H1 (cell line): ENCODE measurements at regions not wholly inside any gene's neighbourhood (a gene's known extent, or its start where the extent isn't known, plus 50 kb on each side); places are given as distances from the start of the nearest gene placed in this dataset.
A peak's percentile ranks its signal among the peaks of the same experiment; 100 is the strongest.

Experiments
- CTCF ChIA-PET: fragments of 300-600 bp; sonication (Branson Sonifier 250); formaldehyde crosslinking; loops from one replicate; lab custom pipeline; 2021; ENCODE audit not compliant: partially characterized antibody; lab: Charles Lee
- POLR2A ChIA-PET: fragments of 300-600 bp; sonication (Branson Sonifier 250); formaldehyde crosslinking; loops from one replicate; lab custom pipeline; 2021; ENCODE audit warnings: inconsistent platforms; ENCODE audit not compliant: partially characterized antibody; lab: Charles Lee
- DNase-seq, 2 experiments: peaks; one replicate each; pipeline versions ENCODE4 v3.0.0 to v3.0.0-alpha.2; 2010 to 2022; ENCODE audit warnings: low spot score in 2 of 2, low read depth in 1 of 2, mixed read lengths in 1 of 2
- FAIRE-seq: peaks from 2 replicates; lab custom pipeline; 2011; peaks lifted over from hg19 to GRCh38; lab: Jason Lieb, UNC
- H2AFZ ChIP-seq: 2 replicates; pipeline ENCODE4 v1.8.1; 2012; ENCODE audit warnings: low read length, inconsistent platforms
- H2AK5ac ChIP-seq: 2 replicates; pipeline ENCODE4 v1.6.1; 2013; ENCODE audit warnings: low read depth, low read length
- H2BK120ac ChIP-seq: replicated peaks from 2 replicates; pipeline ENCODE3; 2013; ENCODE audit warnings: low read depth, low read length, inconsistent platforms
- H2BK12ac ChIP-seq: 2 replicates; pipeline ENCODE4 v1.6.1; 2013; ENCODE audit warnings: low read depth, low read length
- H2BK15ac ChIP-seq: 2 replicates; pipeline ENCODE4 v1.6.1; 2013; ENCODE audit warnings: low read length
- H2BK20ac ChIP-seq: 2 replicates; pipeline ENCODE4 v1.6.1; 2013; ENCODE audit warnings: low read length
- H2BK5ac ChIP-seq: 2 replicates; pipeline ENCODE4 v1.6.1; 2013; ENCODE audit warnings: low read depth, low read length
- H3K14ac ChIP-seq: 2 replicates; pipeline ENCODE4 v1.6.1; 2013; ENCODE audit warnings: inconsistent platforms; ENCODE audit not compliant: insufficient read length
- H3K18ac ChIP-seq: 2 replicates; pipeline ENCODE4 v1.6.1; 2013; ENCODE audit warnings: low read length; ENCODE audit errors: extremely low read depth
- H3K23ac ChIP-seq: 2 replicates; pipeline ENCODE4 v1.6.1; 2013; ENCODE audit warnings: inconsistent platforms; ENCODE audit not compliant: insufficient read length
- H3K23me2 ChIP-seq: 2 replicates; pipeline ENCODE4 v1.6.1; 2013; ENCODE audit warnings: low read depth, low read length
- H3K27ac ChIP-seq: 2 replicates; pipeline ENCODE4 v1.6.1; 2011; ENCODE audit warnings: low read depth, low read length, inconsistent platforms
- H3K27me3 ChIP-seq, 4 experiments: replicated peaks in 1 of 4; 1 replicate in 1 of 4; 2 replicates in 3 of 4; pipeline versions ENCODE4 v1.6.1 to v1.8.1; 2011 to 2013; ENCODE audit warnings: low read length in 3 of 4, mild to moderate bottlenecking in 3 of 4, inconsistent platforms in 2 of 4, mixed read lengths in 2 of 4, moderate library complexity in 1 of 4; ENCODE audit not compliant: control insufficient read depth in 3 of 4, insufficient read depth in 3 of 4; ENCODE audit errors: extremely low read depth in 1 of 4
- H3K36me3 ChIP-seq, 4 experiments: 2 replicates each; pipeline versions ENCODE4 v1.6.1 to v1.8.1; 2011 to 2013; ENCODE audit warnings: mild to moderate bottlenecking in 4 of 4, low read length in 3 of 4, moderate library complexity in 2 of 4, control low read depth in 1 of 4, inconsistent platforms in 1 of 4; ENCODE audit not compliant: insufficient read depth in 4 of 4, control insufficient read depth in 2 of 4
- H3K4ac ChIP-seq: replicated peaks from 2 replicates; pipeline ENCODE3; 2013; ENCODE audit warnings: low read length, low read depth, mixed read lengths, inconsistent platforms; ENCODE audit not compliant: insufficient read length
- H3K4me1 ChIP-seq, 4 experiments: replicated peaks in 1 of 4; 1 replicate in 1 of 4; 2 replicates in 3 of 4; pipeline versions ENCODE4 v1.6.1 to v1.8.1; 2011 to 2013; ENCODE audit warnings: low read length in 3 of 4, inconsistent platforms in 2 of 4, mixed read lengths in 1 of 4; ENCODE audit not compliant: insufficient read depth in 4 of 4, control insufficient read depth in 3 of 4
- H3K4me2 ChIP-seq, 2 experiments: 2 replicates each; pipeline versions ENCODE4 v1.6.1 to v1.8.1; 2011 to 2013; ENCODE audit warnings: low read depth in 2 of 2, low read length in 2 of 2, control low read depth in 1 of 2, inconsistent platforms in 1 of 2, mild to moderate bottlenecking in 1 of 2; ENCODE audit not compliant: insufficient read depth in 1 of 2
- H3K4me3 ChIP-seq, 4 experiments: fragments of 200-600, 300-600 bp in 1 of 4; sonication (generic), shearing (Covaris generic), sonication (Bioruptor Twin) in 1 of 4; 2 replicates each; pipeline versions ENCODE4 v1.5.1 to v1.8.1; 2011 to 2016; ENCODE audit warnings: low read length in 4 of 4, low read depth in 3 of 4, control low read depth in 2 of 4, inconsistent platforms in 2 of 4, mild to moderate bottlenecking in 2 of 4, mixed read lengths in 1 of 4, moderate library complexity in 1 of 4; ENCODE audit not compliant: insufficient read depth in 2 of 4; ENCODE audit errors: extremely low read depth in 1 of 4
- H3K56ac ChIP-seq: replicated peaks from 2 replicates; pipeline ENCODE3; 2013; ENCODE audit warnings: low read depth, mild to moderate bottlenecking, mixed read lengths, low read length, inconsistent platforms; ENCODE audit not compliant: insufficient read length
- H3K79me1 ChIP-seq: 2 replicates; pipeline ENCODE4 v1.6.1; 2013; ENCODE audit warnings: low read depth, low read length, control low read depth
- H3K79me2 ChIP-seq, 2 experiments: 2 replicates each; pipeline versions ENCODE4 v1.6.1 to v1.8.1; 2012 to 2013; ENCODE audit warnings: low read length in 2 of 2, mild to moderate bottlenecking in 2 of 2, inconsistent platforms in 1 of 2; ENCODE audit not compliant: insufficient read depth in 2 of 2, control insufficient read depth in 1 of 2
- H3K9ac ChIP-seq, 4 experiments: replicated peaks in 1 of 4; 1 replicate in 1 of 4; 2 replicates in 3 of 4; pipeline versions ENCODE4 v1.6.1 to v1.8.1; 2011 to 2013; ENCODE audit warnings: low read depth in 3 of 4, low read length in 3 of 4, control low read depth in 2 of 4, mild to moderate bottlenecking in 2 of 4, moderate library complexity in 2 of 4, inconsistent platforms in 1 of 4; ENCODE audit errors: extremely low read depth in 1 of 4
- H3K9me3 ChIP-seq, 2 experiments: 2 replicates each; pipeline versions ENCODE4 v1.6.1 to v1.8.1; 2012 to 2013; ENCODE audit warnings: mild to moderate bottlenecking in 2 of 2, moderate library complexity in 2 of 2, control low read depth in 1 of 2, inconsistent platforms in 1 of 2, low read depth in 1 of 2, low read length in 1 of 2, mixed read lengths in 1 of 2; ENCODE audit not compliant: insufficient read depth in 2 of 2
- H4K20me1 ChIP-seq, 2 experiments: replicated peaks in 1 of 2; 2 replicates each; pipeline versions ENCODE3 to v1.8.1; 2011 to 2013; ENCODE audit warnings: inconsistent platforms in 2 of 2, low read length in 2 of 2, mild to moderate bottlenecking in 1 of 2; ENCODE audit not compliant: insufficient read depth in 2 of 2, control insufficient read depth in 1 of 2
- H4K5ac ChIP-seq: 2 replicates; pipeline ENCODE4 v1.6.1; 2013; ENCODE audit warnings: low read length, low read depth, mixed read lengths, inconsistent platforms; ENCODE audit not compliant: insufficient read length
- H4K8ac ChIP-seq: 2 replicates; pipeline ENCODE4 v1.8.0; 2013; ENCODE audit warnings: mild to moderate bottlenecking, moderate library complexity, low read length, inconsistent platforms; ENCODE audit not compliant: insufficient read depth; ENCODE audit errors: extremely low read depth
- H4K91ac ChIP-seq: replicated peaks from 2 replicates; pipeline ENCODE3; 2013; ENCODE audit warnings: low read length, mixed read lengths, inconsistent platforms; ENCODE audit not compliant: insufficient read length
- BRCA1 ChIP-seq: IDR thresholded peaks from 2 replicates; pipeline ENCODE4 v1.6.1; 2012; ENCODE audit warnings: low read depth, low read length, improper control_type of control experiment
- CHD1 ChIP-seq: IDR thresholded peaks from 2 replicates; pipeline ENCODE4 v1.6.1; 2012; ENCODE audit warnings: low read depth, low read length, improper control_type of control experiment
- CTBP2 ChIP-seq: IDR thresholded peaks from 2 replicates; pipeline ENCODE4 v1.7.0; 2011; ENCODE audit warnings: borderline replicate concordance, mild to moderate bottlenecking, moderate library complexity, mixed read lengths, low read length; ENCODE audit not compliant: insufficient read depth, insufficient read length
- JUND ChIP-seq: IDR thresholded peaks from 2 replicates; pipeline ENCODE4 v1.6.1; 2011; ENCODE audit warnings: mild to moderate bottlenecking, improper control_type of control experiment, low read length
- RBBP5 ChIP-seq: IDR thresholded peaks from 2 replicates; pipeline ENCODE4 v1.7.1; 2012; ENCODE audit warnings: low read depth, mild to moderate bottlenecking, inconsistent platforms, low read length, moderate library complexity, borderline replicate concordance
- RNF2 ChIP-seq: fragments of 200-900, 300-1000 bp; sonication (generic); IDR thresholded peaks from 2 replicates; pipeline ENCODE4 v1.7.1; 2016; ENCODE audit warnings: borderline replicate concordance, low read depth, mild to moderate bottlenecking, antibody characterized with exemption, low read length; ENCODE audit not compliant: poor library complexity, severe bottlenecking; ENCODE audit errors: missing control alignments
- SIX5 ChIP-seq: IDR thresholded peaks from 2 replicates; pipeline ENCODE4 v1.6.1; 2011; ENCODE audit warnings: mild to moderate bottlenecking, low read depth, low read length
- TEAD4 ChIP-seq: IDR thresholded peaks from 2 replicates; pipeline ENCODE4 v1.6.1; 2012; ENCODE audit warnings: low read depth, low read length, inconsistent platforms, mixed read lengths
- YY1 ChIP-seq: IDR thresholded peaks from 2 replicates; pipeline ENCODE4 v1.6.1; 2011; ENCODE audit warnings: low read depth, mild to moderate bottlenecking, low read length
- WGBS, 2 experiments: shearing (Covaris generic) in 1 of 2; methylation state at CpG; one replicate each; pipeline versions ENCODE4 v1.1.6 to v1.1.7; 2013 to 2015; ENCODE audit warnings: low lambda C conversion rate in 2 of 2, mixed read lengths in 2 of 2, inconsistent platforms in 1 of 2, low coverage in 1 of 2, missing lambda C conversion rate in 1 of 2; ENCODE audit not compliant: insufficient replicate concordance in 2 of 2, insufficient coverage in 1 of 2, insufficient read length in 1 of 2; ENCODE audit errors: extremely low coverage in 1 of 2, missing lambda C conversion rate in 1 of 2; 5-methylcytosine and 5-hydroxymethylcytosine counted together

DNA sequence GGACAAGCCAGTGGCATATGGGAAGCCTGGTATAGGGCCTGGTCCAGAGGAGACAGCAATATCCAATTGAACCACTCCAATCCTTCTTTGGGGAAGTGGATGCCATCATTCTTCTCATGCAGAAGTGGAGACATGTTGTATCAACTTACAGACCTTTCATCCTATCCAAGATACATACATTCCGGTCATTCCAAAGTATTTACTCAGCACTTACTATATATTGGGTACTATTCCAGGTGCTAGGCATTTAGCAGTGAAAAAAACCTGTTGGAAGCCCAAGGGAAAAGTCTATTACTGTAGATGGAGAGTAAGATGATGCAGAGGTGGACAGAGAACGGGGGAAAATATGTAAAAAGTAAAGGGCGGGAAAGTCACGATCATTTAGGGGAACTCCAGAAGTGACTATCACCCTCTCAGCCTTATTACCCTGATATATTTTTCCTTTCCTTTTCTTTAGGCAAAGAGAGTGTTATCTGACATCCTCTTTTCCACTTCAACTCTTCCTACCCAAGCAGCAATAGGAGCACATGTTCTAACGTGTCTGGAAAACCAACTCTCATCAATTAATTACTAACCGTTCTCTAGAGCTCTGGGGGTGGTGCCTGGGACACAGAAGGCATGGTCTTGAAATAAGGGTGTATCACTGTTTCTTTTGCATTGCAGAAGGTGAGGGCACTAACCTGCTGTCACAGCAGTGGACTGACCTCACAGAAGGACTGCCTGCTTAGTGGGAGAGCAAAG is 210.1 kb upstream of the MAF start:
- no peak for FAIRE-seq

More for the DNA sequence above, 210.1 kb upstream of the MAF start:
- no peak overlapping the region for H3K56ac ChIP-seq
- no peak overlapping the region for H3K4me2 ChIP-seq
- no peak overlapping the region for H3K23ac ChIP-seq
- no peak overlapping the region for H4K91ac ChIP-seq
- no peaks in the 10 kb centered on the region for H3K9me3 ChIP-seq
- H3K4me3 ChIP-seq: no peak overlapping the region
- WGBS, 2 experiments: 90% methylated on average over 5 of the region's 6 CpGs; no CpG with 5 or more reads in 1 of the 2 experiments
- H3K79me1 ChIP-seq: no peaks in the 10 kb centered on the region
- H3K23me2 ChIP-seq: no peaks in the 10 kb centered on the region
- H3K27me3 ChIP-seq: no peaks in the 10 kb centered on the region
- no peaks in the 10 kb centered on the region for H3K79me2 ChIP-seq
- no peak overlapping the region for H2AFZ ChIP-seq
- H3K4me1 ChIP-seq: peaks cover 0 to 3% (median 3%) of the 10 kb centered on the region in 4 experiments; a peak in 3 of 7 replicates
- DNase-seq: no peak
- H2AK5ac ChIP-seq: no peak overlapping the region
- no peaks in the 10 kb centered on the region for H4K20me1 ChIP-seq
- ChIA-PET CTCF (no interaction called here), POLR2A (no interaction called here)
- no peak overlapping the region for H4K8ac ChIP-seq
- H3K14ac ChIP-seq: no peak overlapping the region
- no peak overlapping the region for H3K27ac ChIP-seq
- H2BK15ac ChIP-seq: no peak overlapping the region
- no peak overlapping the region for H2BK12ac ChIP-seq
- H2BK5ac ChIP-seq: no peak overlapping the region
- H3K36me3 ChIP-seq: no peaks in the 10 kb centered on the region
- H2BK20ac ChIP-seq: no peak overlapping the region
- no peak overlapping the region for H3K4ac ChIP-seq
- H3K18ac ChIP-seq: no peak overlapping the region
- no peak overlapping the region for H2BK120ac ChIP-seq
- no peak for TF ChIP-seq CHD1
- no peak for TF ChIP-seq SIX5
- TF ChIP-seq RNF2: no peak
- TF ChIP-seq CTBP2: no peak
- no peak for TF ChIP-seq RBBP5
- TF ChIP-seq TEAD4: 0 out of 2 replicates have a peak, but pooled peaks have one; percentile 48
- TF ChIP-seq YY1: no peak
- peak; percentile 67; the same call in 1 of the 2 replicates for TF ChIP-seq JUND
- TF ChIP-seq BRCA1: no peak
- H3K9ac ChIP-seq: no peak overlapping the region
- H4K5ac ChIP-seq: no peak overlapping the region
